Tibial nerve (tissue), 4 donors: ENCODE measurements at regions not wholly inside any gene's neighbourhood (a gene's known extent, or its start where the extent isn't known, plus 50 kb on each side); places are given as distances from the start of the nearest gene placed in this dataset.

Source experiments
- DNase-seq, 2 donors: peaks; one replicate each; pipeline ENCODE4 v3.0.0-alpha.2; 2019; ENCODE audit warnings: low spot score in 2 of 2
- H3K27ac ChIP-seq, 4 donors: fragments of 200-600 bp; sonication (generic) in 3 of 4; one replicate each; pipeline ENCODE4 v1.5.1; 2017 to 2019; ENCODE audit warnings: mild to moderate bottlenecking in 1 of 4
- H3K27me3 ChIP-seq, 2 donors: fragments of 200-600 bp; sonication (generic) in 1 of 2; one replicate each; pipeline versions ENCODE4 v1.5.1 to v1.6.0; 2017 to 2019
- H3K36me3 ChIP-seq, 3 donors: fragments of 200-600 bp; sonication (generic); one replicate each; pipeline ENCODE4 v1.5.1; 2018 to 2019
- H3K4me1 ChIP-seq, 4 donors: fragments of 200-600 bp; sonication (generic) in 3 of 4; one replicate each; pipeline ENCODE4 v1.5.1; 2017 to 2019
- H3K4me3 ChIP-seq, 4 donors: fragments of 200-600 bp; sonication (generic) in 3 of 4; one replicate each; pipeline ENCODE4 v1.5.1; 2017 to 2019; ENCODE audit warnings: mild to moderate bottlenecking in 1 of 4, moderate library complexity in 1 of 4
- H3K9me3 ChIP-seq, 4 donors: fragments of 200-600 bp; sonication (generic) in 3 of 4; one replicate each; pipeline ENCODE4 v1.5.1; 2017 to 2019
- EP300 ChIP-seq, 2 donors: sonication (generic); formaldehyde crosslinking; IDR thresholded peaks; one replicate each; pipeline ENCODE4 v1.6.1; 2017; ENCODE audit warnings: antibody characterized with exemption in 2 of 2, mild to moderate bottlenecking in 1 of 2
- POLR2A ChIP-seq, 2 donors: fragments of 450-650 bp; IDR thresholded peaks; one replicate each; pipeline ENCODE4 v1.6.1; 2017; ENCODE audit warnings: antibody characterized with exemption in 2 of 2, mild to moderate bottlenecking in 2 of 2, moderate library complexity in 2 of 2
- WGBS, 2 donors: methylation state at CpG; one replicate each; pipeline ENCODE4 v1.1.5; 2018; 5-methylcytosine and 5-hydroxymethylcytosine counted together
- TF ChIP-seq, protein P1 (sequence below), 5 experiments: fragments of 200-600 bp in 3 of 5; fragments of 450-650 bp in 2 of 5; sonication (generic) in 3 of 5; IDR thresholded peaks; one replicate each; pipeline ENCODE4 v1.5.1; 2016 to 2019; ENCODE audit warnings: antibody characterized with exemption in 5 of 5, mild to moderate bottlenecking in 3 of 5, moderate library complexity in 2 of 5

DNA sequence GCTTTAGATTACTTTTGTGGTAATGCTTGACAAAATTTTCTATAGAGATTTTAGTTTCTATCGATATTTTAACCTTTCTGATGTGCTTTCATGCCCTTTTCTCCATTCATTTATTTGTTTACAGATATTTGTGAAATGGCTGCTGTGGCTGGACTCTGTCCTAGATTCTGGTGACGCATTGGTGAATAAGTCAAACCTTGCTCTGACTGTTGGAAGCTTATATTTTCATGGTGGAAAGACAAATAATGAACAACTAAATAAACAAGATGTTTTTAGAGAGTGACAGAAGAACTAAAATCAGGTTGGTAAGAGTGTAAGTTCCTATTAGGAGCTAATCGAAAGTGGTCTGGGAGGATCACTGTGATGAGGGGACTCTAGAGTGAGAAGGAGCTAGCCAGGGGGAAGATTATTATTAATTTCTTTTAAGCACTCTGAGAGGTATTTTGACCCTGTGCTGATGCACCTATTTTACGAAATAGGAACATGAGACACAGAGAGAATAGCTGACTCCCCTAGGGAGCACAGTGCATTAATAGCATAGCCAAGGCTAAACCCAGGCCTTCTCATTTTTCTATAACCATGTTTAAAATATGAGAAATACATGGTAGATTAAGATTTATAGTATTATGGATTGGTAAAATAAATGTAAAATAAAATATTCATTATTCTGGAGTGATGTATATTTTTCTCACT, 411.9 kb upstream of the ARRDC3 start:
- Histone ChIP-seq H3K4me1 (no peaks in the 10 kb centered on the region), H3K27me3 (no peaks in the 10 kb centered on the region), H3K9me3 (no peaks in the 10 kb centered on the region), H3K36me3 (no peaks in the 10 kb centered on the region), H3K27ac (no peak overlapping the region), H3K4me3 (no peak overlapping the region)
- TF ChIP-seq EP300 (IDR thresholded peaks at IDR 0.05) (no peak), POLR2A (IDR thresholded peaks at IDR 0.05) (no peak)
- TF ChIP-seq, protein P1, sequence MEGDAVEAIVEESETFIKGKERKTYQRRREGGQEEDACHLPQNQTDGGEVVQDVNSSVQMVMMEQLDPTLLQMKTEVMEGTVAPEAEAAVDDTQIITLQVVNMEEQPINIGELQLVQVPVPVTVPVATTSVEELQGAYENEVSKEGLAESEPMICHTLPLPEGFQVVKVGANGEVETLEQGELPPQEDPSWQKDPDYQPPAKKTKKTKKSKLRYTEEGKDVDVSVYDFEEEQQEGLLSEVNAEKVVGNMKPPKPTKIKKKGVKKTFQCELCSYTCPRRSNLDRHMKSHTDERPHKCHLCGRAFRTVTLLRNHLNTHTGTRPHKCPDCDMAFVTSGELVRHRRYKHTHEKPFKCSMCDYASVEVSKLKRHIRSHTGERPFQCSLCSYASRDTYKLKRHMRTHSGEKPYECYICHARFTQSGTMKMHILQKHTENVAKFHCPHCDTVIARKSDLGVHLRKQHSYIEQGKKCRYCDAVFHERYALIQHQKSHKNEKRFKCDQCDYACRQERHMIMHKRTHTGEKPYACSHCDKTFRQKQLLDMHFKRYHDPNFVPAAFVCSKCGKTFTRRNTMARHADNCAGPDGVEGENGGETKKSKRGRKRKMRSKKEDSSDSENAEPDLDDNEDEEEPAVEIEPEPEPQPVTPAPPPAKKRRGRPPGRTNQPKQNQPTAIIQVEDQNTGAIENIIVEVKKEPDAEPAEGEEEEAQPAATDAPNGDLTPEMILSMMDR (IDR thresholded peaks at IDR 0.05) = no peak
- 75 to 82% methylated on average over 4 of the region's 4 CpGs for WGBS, 2 donors
- DNase-seq = no peak

DNA sequence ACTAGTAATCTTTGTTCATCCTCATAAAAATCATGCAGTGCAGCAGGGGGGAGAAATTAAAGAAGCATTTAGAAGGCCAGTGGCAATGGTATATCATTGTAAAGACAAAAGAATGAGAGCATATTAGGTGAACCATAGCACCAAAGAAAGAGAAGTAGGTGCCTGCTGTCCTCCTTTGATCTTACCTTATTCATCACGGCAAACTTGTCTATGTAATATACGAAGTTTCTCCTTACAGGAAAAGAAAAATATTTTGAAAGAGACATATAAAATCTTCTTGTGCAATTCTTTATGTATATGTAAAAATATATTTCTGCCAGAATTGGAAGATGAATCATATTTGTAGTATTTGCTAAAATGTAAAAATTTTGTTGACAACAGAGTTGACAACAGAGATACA, 411.3 kb upstream of the ARRDC3 start:
- Histone ChIP-seq H3K9me3 (no peaks in the 10 kb centered on the region), H3K27me3 (no peaks in the 10 kb centered on the region), H3K36me3 (no peaks in the 10 kb centered on the region), H3K4me3 (no peak overlapping the region), H3K27ac (no peak overlapping the region), H3K4me1 (no peaks in the 10 kb centered on the region)
- no peak for DNase-seq
- WGBS, 2 donors = 53 to 62% methylated on average over 2 of the region's 2 CpGs
- TF ChIP-seq, protein P1 (IDR thresholded peaks at IDR 0.05) = no peak
- no peak for TF ChIP-seq EP300 (IDR thresholded peaks at IDR 0.05)
- no peak for TF ChIP-seq POLR2A (IDR thresholded peaks at IDR 0.05)

DNA sequence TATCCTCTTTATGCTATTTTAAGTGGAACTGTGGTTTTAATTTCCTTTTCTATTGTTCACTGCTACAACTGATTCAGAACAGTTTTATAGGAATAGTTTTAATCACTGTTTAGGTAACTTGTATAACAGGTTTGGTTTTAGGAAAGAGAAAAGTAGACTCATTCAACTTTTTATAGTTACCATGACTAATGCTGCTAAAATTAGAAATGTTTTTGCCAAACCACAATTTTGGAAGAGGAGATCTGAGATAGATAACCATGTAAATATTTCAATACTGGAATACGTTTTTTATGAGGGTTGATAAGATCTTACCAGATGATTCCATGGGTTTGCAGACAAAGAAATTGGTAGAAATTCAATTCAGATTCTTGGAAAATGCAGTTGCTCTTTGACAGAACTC, 404.6 kb upstream of the ARRDC3 start:
- no peaks in the 10 kb centered on the region for H3K27me3 ChIP-seq
- H3K9me3 ChIP-seq = peaks cover 0 to 7% (median 0%) of the 10 kb centered on the region in 4 donors
- no peaks in the 10 kb centered on the region for H3K4me1 ChIP-seq
- H3K4me3 ChIP-seq = no peak overlapping the region
- no peaks in the 10 kb centered on the region for H3K36me3 ChIP-seq
- no peak for TF ChIP-seq POLR2A (IDR thresholded peaks at IDR 0.05)
- TF ChIP-seq, protein P1 (IDR thresholded peaks at IDR 0.05) = no peak
- no peak for TF ChIP-seq EP300 (IDR thresholded peaks at IDR 0.05)
- DNase-seq = no peak
- 39 to 47% methylated on average over 1 of the region's 1 CpG for WGBS, 2 donors
- H3K27ac ChIP-seq = no peak overlapping the region

DNA sequence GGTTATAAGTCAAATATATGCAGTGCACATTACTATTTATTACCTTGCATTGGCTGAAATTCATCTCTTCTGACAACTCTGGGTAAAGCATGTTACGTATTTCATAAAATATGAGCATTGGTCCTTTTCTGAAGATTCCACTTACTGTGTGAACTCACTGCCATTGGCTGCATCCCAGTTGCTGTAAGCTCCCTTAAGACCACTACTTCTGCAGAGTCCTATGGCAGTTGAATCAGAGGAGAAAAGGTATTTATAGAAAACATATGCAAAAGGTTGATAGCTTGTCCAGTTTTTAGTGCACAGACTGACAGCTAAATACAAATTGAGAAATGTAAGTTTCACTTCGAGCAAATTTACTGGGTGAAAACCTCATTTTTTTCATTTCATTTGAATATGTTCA, 394.6 kb upstream of the ARRDC3 start:
- Histone ChIP-seq H3K27ac (no peak overlapping the region), H3K27me3 (no peaks in the 10 kb centered on the region), H3K9me3 (no peaks in the 10 kb centered on the region), H3K4me1 (no peaks in the 10 kb centered on the region), H3K36me3 (no peaks in the 10 kb centered on the region), H3K4me3 (no peak overlapping the region)
- no peak for DNase-seq
- WGBS, 2 donors = 54 to 57% methylated on average over 2 of the region's 2 CpGs
- TF ChIP-seq POLR2A (IDR thresholded peaks at IDR 0.05) = no peak
- TF ChIP-seq, protein P1 (IDR thresholded peaks at IDR 0.05) = no peak
- no peak for TF ChIP-seq EP300 (IDR thresholded peaks at IDR 0.05)

DNA sequence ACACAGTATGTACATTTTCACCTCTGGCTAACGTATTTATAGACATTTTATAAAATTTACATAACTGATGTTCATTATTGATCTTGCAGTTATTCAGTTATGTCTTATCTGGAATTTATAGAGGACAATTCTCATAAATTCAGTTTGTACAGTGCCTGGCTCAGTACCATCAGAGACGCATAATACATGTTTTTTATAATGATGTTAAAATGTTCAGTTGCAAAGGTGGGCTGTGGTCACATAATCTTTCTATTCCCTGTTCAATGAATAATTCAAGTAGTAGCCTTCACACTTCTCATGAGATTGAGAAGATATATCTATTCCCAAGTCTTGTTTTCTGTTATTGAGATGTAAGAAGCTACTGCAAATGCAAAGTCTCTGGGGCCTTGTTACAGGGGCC, 393.1 kb upstream of the ARRDC3 start:
- Histone ChIP-seq H3K9me3 (no peaks in the 10 kb centered on the region), H3K36me3 (no peaks in the 10 kb centered on the region), H3K4me1 (no peaks in the 10 kb centered on the region), H3K27me3 (no peaks in the 10 kb centered on the region), H3K4me3 (no peak overlapping the region), H3K27ac (no peak overlapping the region)
- TF ChIP-seq, protein P1 (IDR thresholded peaks at IDR 0.05) = no peak
- no peak for TF ChIP-seq EP300 (IDR thresholded peaks at IDR 0.05)
- no peak for TF ChIP-seq POLR2A (IDR thresholded peaks at IDR 0.05)
- WGBS, 2 donors = 79 to 87% methylated on average over 2 of the region's 2 CpGs
- DNase-seq = no peak
